Panc1 (cell line): ENCODE measurements at regions not wholly inside any gene's neighbourhood (a gene's known extent, or its start where the extent isn't known, plus 50 kb on each side); places are given as distances from the start of the nearest gene placed in this dataset.
A peak's percentile ranks its signal among the peaks of the same experiment; 100 is the strongest.

ENCODE experiments used
- ATAC-seq: fragments of 200-7000 bp; cut with Tn5 transposase; 2 replicates; pipeline ENCODE4 v1.9.1; 2020; ENCODE audit warnings: mild to moderate bottlenecking, moderate library complexity
- BruUV-seq: library from RNA; stranded (reverse); fragments of 400-500 nt; replicated peaks from 2 replicates; lab custom pipeline; 2021; lab: Mats Ljungman, UMichigan
- CTCF ChIA-PET: fragments of 300-600 bp; sonication (Branson Sonifier 250); formaldehyde crosslinking; loops from one replicate; lab custom pipeline; 2022; ENCODE audit warnings: antibody characterized with exemption; lab: Charles Lee
- POLR2A ChIA-PET: fragments of 300-600 bp; sonication (Branson Sonifier 250); formaldehyde crosslinking; loops from one replicate; lab custom pipeline; 2022; ENCODE audit warnings: antibody characterized with exemption; lab: Charles Lee
- DNase-seq: peaks from one replicate; pipeline ENCODE4 v3.0.0-alpha.2; 2010; ENCODE audit warnings: low read depth, low spot score
- H3K27ac ChIP-seq: 2 replicates; pipeline ENCODE4 v1.5.1; 2011; ENCODE audit warnings: mild to moderate bottlenecking, low read length, inconsistent platforms
- H3K27me3 ChIP-seq: fragments of 200-500 bp; sonication (Bioruptor generic); 2 replicates; pipeline ENCODE4 v1.6.0; 2014; ENCODE audit warnings: low read length, inconsistent platforms; ENCODE audit not compliant: control insufficient read depth, insufficient read depth
- H3K36me3 ChIP-seq: fragments of 200-500 bp; sonication (Bioruptor generic); 2 replicates; pipeline ENCODE4 v1.5.1; 2014; ENCODE audit warnings: inconsistent platforms, mild to moderate bottlenecking, low read length, moderate library complexity; ENCODE audit not compliant: control insufficient read depth, insufficient read depth
- H3K4me1 ChIP-seq: 2 replicates; pipeline ENCODE4 v1.5.1; 2011; ENCODE audit warnings: inconsistent platforms, mild to moderate bottlenecking, low read length, moderate library complexity; ENCODE audit not compliant: control insufficient read depth, insufficient read depth
- H3K4me3 ChIP-seq, 2 experiments: 2 replicates each; pipeline ENCODE4 v1.5.1; 2011 to 2012; ENCODE audit warnings: low read depth in 2 of 2, low read length in 2 of 2, mild to moderate bottlenecking in 2 of 2, inconsistent platforms in 1 of 2, moderate library complexity in 1 of 2
- H3K9me3 ChIP-seq: fragments of 200-500 bp; sonication (Bioruptor generic); 2 replicates; pipeline ENCODE4 v1.5.1; 2014; ENCODE audit warnings: low read depth, mild to moderate bottlenecking, inconsistent platforms, low read length, moderate library complexity; ENCODE audit not compliant: control insufficient read depth, insufficient read depth
- CTCF ChIP-seq: fragments of 450-650 bp; IDR thresholded peaks from 2 replicates; pipeline ENCODE4 v1.5.1; 2017; ENCODE audit warnings: mild to moderate bottlenecking
- REST ChIP-seq, 2 experiments: IDR thresholded peaks; 2 replicates each; pipeline ENCODE4 v1.6.1; 2011 to 2012; ENCODE audit warnings: low read depth in 2 of 2, control low read depth in 1 of 2, low read length in 1 of 2, mild to moderate bottlenecking in 1 of 2, moderate library complexity in 1 of 2; ENCODE audit not compliant: insufficient read depth in 1 of 2
- SIN3A ChIP-seq: IDR thresholded peaks from 2 replicates; pipeline ENCODE4 v1.6.1; 2012; ENCODE audit warnings: low read depth, mild to moderate bottlenecking, low read length, moderate library complexity, borderline replicate concordance; ENCODE audit not compliant: insufficient read depth
- TCF7L2 ChIP-seq: IDR thresholded peaks from 2 replicates; pipeline ENCODE4 v1.6.1; 2011; ENCODE audit warnings: mild to moderate bottlenecking, low read depth, low read length, inconsistent platforms
- in situ Hi-C: cut with HindIII; loops from 2 replicates; pipeline ENCODE4 v1.10.0; 2016; ENCODE audit warnings: low sequenced_read_pairs, low pct_unique_long_range_greater_than_20kb
- intact Hi-C: fragments of 100-400 bp; cut with micrococcal nuclease; formaldehyde crosslinking; loops from one replicate; pipeline ENCODE4 v1.10.0; 2022; ENCODE audit not compliant: unreplicated experiment

DNA sequence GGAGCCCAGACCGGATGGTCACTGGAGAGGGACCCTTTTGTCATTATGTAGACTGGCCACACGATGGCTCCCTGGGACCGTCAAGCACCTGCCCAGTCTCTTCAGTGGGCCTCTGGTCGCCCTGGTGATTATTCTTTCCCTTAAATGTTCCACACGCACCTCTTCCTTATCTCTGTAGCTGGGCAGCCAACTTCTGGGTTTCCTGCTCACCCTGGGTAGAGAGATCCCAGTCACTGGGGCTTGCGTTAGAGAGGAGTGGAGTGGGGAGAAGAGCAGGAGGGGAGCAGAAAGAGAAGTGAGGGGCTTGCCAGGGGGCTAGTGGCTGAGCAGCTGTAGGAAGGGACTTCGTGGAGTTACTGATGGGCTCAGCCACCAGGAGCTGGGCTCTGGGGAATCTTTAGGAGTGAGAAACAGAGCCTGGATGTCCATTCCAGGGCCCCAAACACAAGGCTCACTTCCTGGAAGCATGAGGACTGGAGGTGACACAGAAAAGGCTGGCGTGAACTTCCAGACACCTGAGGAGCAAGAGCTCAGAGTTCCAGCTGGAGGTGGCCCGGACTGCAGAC lies 150.1 kb downstream of the DHX35 start:
- H3K4me1 ChIP-seq: no peaks in the 10 kb centered on the region; the same call in 1 of the 2 replicates

GRCh38 chr20:39111359-39112177 lies 149.4 kb downstream of the DHX35 start:
- Histone ChIP-seq H3K27me3 (peaks cover 6% of the 10 kb centered on the region), H3K9me3 (no peaks in the 10 kb centered on the region), H3K4me1 (no peaks in the 10 kb centered on the region; the same call in 1 of the 2 replicates), H3K27ac (no peak overlapping the region), H3K4me3 (no peak overlapping the region), H3K36me3 (no peaks in the 10 kb centered on the region)
- in situ Hi-C loops (no loop called here), intact Hi-C loops (loop anchor here (2.0 to 5.0 kb wide), 2 partner anchors 151 to 1851 kb away; no protein-coding TSS in a partner anchor)
- ATAC-seq: peak; percentile 32
- no peak for DNase-seq
- BruUV-seq: no TSS peak
- ChIA-PET POLR2A (no interaction called here), CTCF (interaction anchor here (0.6 to 0.8 kb wide), 3 partner anchors 60 to 1847 kb away, joined by 3 to 15 read pairs (median 3); no protein-coding TSS in a partner anchor)
- TF ChIP-seq CTCF (no peak), SIN3A (no peak), REST (IDR thresholded peaks at IDR 0.05; ENCODE audit: insufficient read depth in 1 of 2, low read depth in 2 of 2, low read length in 1 of 2) (no peak), TCF7L2 (no peak)

More for the DNA sequence above, 150.1 kb downstream of the DHX35 start:
- Histone ChIP-seq H3K27me3 (peaks cover 6% of the 10 kb centered on the region), H3K9me3 (no peaks in the 10 kb centered on the region), H3K27ac (no peak overlapping the region), H3K36me3 (no peaks in the 10 kb centered on the region), H3K4me3 (no peak overlapping the region)
- TF ChIP-seq REST (IDR thresholded peaks at IDR 0.05; ENCODE audit: insufficient read depth in 1 of 2, low read depth in 2 of 2, low read length in 1 of 2): no peak
- peak; percentile 89 for TF ChIP-seq CTCF
- ChIA-PET POLR2A (no interaction called here), CTCF (interaction anchor here (0.8 kb wide), 1 partner anchor 157 kb away, joined by 3 read pairs; no protein-coding TSS in a partner anchor)
- no peak for DNase-seq
- in situ Hi-C loops (no loop called here), intact Hi-C loops (loop anchor here (2.0 to 5.0 kb wide), 2 partner anchors 150 to 1851 kb away; no protein-coding TSS in a partner anchor)
- BruUV-seq: no TSS peak
- peak; percentile 93 for ATAC-seq
